ENCODE measurements at regions not wholly inside any gene's neighbourhood (a gene's known extent, or its start where the extent isn't known, plus 50 kb on each side); places are given as distances from the start of the nearest gene placed in this dataset.

DNA sequence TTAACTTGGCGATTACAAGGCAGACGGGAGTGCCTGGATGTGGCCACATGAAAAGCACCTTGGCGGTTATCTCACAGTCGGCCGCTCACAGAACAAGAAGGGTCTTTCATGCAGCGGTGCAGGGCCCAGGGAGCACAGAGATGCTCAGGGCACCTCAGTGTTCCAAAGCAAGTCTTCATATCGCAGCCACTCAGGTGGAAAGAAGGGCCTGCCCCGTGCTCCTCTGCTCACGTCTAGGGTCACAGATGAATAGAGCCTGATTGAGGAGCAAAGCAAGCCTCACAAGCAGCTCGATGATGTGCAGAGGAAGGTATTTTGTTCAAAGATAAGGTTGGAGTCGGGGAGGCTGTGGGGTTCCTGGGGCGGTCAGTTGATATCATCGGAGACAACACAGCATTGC, 297.8 kb downstream of the WDR11 start:
- TF ChIP-seq EZH2 (IDR thresholded peaks at IDR 0.05; ENCODE audit: insufficient read depth, low read length) (no peak), CTCF (IDR thresholded peaks at IDR 0.05; ENCODE audit: insufficient read depth, low read depth, low read length) (no peak)

Measured in astrocyte (in vitro differentiated cells and primary cell).